NT2/D1 (cell line): ENCODE measurements at regions not wholly inside any gene's neighbourhood (a gene's known extent, or its start where the extent isn't known, plus 50 kb on each side); places are given as distances from the start of the nearest gene placed in this dataset.

ENCODE experiments used
- DNase-seq: peaks from one replicate; pipeline ENCODE4 v3.0.0-alpha.2; 2011; ENCODE audit warnings: low read depth, low spot score
- H3K27me3 ChIP-seq: 2 replicates; pipeline ENCODE4 v1.6.0; 2011; ENCODE audit warnings: mild to moderate bottlenecking; ENCODE audit not compliant: insufficient read length, insufficient read depth
- H3K36me3 ChIP-seq: 2 replicates; pipeline ENCODE4 v1.6.1; 2011; ENCODE audit warnings: mild to moderate bottlenecking, low read length, mixed read lengths; ENCODE audit not compliant: insufficient read depth, insufficient read length
- H3K4me1 ChIP-seq: 2 replicates; pipeline ENCODE4 v1.5.1; 2011; ENCODE audit not compliant: insufficient read depth, insufficient read length
- H3K4me3 ChIP-seq: 2 replicates; pipeline ENCODE4 v1.5.1; 2011; ENCODE audit warnings: low read depth; ENCODE audit not compliant: insufficient read length
- H3K9ac ChIP-seq: 2 replicates; pipeline ENCODE4 v1.6.0; 2011; ENCODE audit warnings: low read depth; ENCODE audit not compliant: insufficient read length
- H3K9me3 ChIP-seq: 2 replicates; pipeline ENCODE4 v1.5.1; 2011; ENCODE audit warnings: mild to moderate bottlenecking, low read length; ENCODE audit not compliant: insufficient read depth
- SUZ12 ChIP-seq: IDR thresholded peaks from 2 replicates; pipeline ENCODE4 v1.6.1; 2011; ENCODE audit not compliant: insufficient read length, insufficient read depth; ENCODE audit errors: extremely low read depth
- YY1 ChIP-seq: IDR thresholded peaks from 2 replicates; pipeline ENCODE4 v1.6.1; 2011; ENCODE audit not compliant: insufficient read length, insufficient read depth
- ZNF274 ChIP-seq: IDR thresholded peaks from 2 replicates; pipeline ENCODE4 v1.6.1; 2011; ENCODE audit warnings: mild to moderate bottlenecking, low read depth, low read length

DNA sequence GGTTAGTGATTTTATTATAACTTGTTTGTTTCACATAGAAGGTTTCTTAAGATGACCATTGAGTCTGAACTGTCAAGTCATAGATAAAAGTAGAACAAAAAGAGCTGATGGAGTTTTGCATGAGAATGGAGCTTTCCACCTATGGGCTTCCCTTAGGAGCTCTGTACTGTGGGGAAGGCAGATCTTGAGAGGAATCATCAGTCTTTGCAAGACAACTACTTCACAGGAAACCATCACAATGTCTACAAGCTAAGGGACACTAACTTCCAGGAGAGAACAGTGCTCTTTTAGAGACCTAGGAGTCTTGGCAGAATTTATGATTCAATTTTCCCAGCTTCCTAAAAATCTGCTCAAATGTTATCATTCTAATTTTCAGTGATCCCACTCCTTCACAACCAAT lies 78.2 kb downstream of the FBXO5 start:
- no peak overlapping the region for H3K9ac ChIP-seq
- no peaks in the 10 kb centered on the region for H3K4me1 ChIP-seq
- no peak for DNase-seq
- H3K9me3 ChIP-seq = no peaks in the 10 kb centered on the region
- no peaks in the 10 kb centered on the region for H3K27me3 ChIP-seq
- no peak for TF ChIP-seq SUZ12
- no peaks in the 10 kb centered on the region for H3K36me3 ChIP-seq
- no peak overlapping the region for H3K4me3 ChIP-seq

DNA sequence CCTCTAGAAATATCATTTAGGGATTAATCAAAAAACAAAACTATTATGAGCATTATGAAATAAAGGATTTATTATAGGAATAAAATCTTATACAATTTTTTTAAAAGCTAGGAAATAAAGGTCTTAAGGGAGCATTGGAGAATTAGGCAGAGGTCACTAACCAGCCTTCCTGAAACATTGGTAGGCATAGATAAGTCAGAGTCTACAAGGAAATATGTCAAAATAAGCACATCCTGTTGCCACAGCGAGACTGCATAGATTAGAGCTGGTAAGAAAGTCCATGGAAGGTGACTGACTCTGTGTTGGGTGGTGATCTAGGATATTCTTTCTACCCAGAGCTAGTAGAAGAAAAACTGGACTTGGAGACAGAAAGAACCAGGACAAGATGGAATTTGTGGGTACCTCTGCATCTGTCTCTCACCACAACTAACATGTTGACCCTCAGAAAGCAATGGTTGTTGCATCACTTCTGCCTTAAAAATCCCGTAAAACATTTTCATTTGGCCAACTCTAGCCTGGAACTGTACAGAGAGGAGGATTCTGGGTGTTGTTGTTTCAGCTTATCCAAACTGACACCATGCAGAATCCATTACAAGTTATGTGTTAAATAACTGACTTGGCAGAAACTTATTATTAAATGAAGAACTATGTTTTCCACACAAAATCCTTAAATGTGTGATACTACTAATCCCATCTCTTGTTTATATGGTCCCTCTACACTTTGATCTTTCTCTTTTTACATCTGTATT lies 77.1 kb downstream of the FBXO5 start:
- no peaks in the 10 kb centered on the region for H3K9me3 ChIP-seq
- H3K4me1 ChIP-seq = no peaks in the 10 kb centered on the region
- DNase-seq = no peak
- no peaks in the 10 kb centered on the region for H3K27me3 ChIP-seq
- no peaks in the 10 kb centered on the region for H3K36me3 ChIP-seq
- no peak for TF ChIP-seq SUZ12
- H3K9ac ChIP-seq = no peak overlapping the region
- H3K4me3 ChIP-seq = no peak overlapping the region

DNA sequence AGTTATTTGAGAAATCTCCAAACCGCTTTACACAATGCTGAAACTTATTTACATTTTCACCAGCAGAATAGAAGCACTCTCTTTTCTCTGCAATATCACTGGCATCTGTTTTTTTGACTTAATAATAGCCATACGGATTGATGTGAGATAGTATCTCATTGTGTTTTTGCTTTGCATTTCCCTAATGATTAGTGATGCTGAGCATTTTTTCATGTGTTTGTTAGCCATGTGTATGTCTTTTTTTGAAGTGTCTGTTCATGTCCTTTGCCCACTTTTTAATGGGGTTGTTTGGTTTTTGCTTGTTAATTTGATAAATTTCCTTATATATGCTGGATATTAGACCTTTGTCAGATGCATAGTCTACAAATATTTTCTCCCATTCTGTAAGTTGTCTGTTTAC lies 73.6 kb downstream of the FBXO5 start:
- no peaks in the 10 kb centered on the region for H3K27me3 ChIP-seq
- no peaks in the 10 kb centered on the region for H3K4me1 ChIP-seq
- no peak overlapping the region for H3K9ac ChIP-seq
- no peak for DNase-seq
- no peak overlapping the region for H3K4me3 ChIP-seq
- H3K36me3 ChIP-seq = no peaks in the 10 kb centered on the region
- TF ChIP-seq YY1 = no peak
- TF ChIP-seq ZNF274 = no peak
- no peak for TF ChIP-seq SUZ12
- no peaks in the 10 kb centered on the region for H3K9me3 ChIP-seq

DNA sequence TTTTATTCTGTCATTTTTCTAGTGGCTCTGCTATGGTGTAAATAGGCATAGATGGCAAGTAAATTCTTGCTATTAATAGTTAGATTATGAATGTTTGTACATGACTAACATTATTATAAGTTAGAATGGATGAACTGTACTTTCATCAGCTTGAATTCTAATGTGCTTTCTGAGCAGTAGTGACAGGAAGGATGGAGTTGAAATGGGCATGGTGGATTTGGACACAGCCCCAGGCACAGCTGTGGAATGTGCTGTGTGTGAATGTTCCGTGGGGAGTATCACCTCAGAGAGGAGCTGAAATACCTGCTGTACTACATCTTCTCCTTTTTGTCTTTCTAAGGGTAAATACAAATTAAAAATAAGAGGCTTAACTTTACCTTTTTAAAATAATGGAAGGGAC lies 66.8 kb downstream of the FBXO5 start:
- H3K27me3 ChIP-seq = no peaks in the 10 kb centered on the region
- H3K4me1 ChIP-seq = no peaks in the 10 kb centered on the region
- no peak overlapping the region for H3K4me3 ChIP-seq
- no peaks in the 10 kb centered on the region; the same call in 1 of the 2 replicates for H3K9me3 ChIP-seq
- H3K36me3 ChIP-seq = no peaks in the 10 kb centered on the region
- no peak for TF ChIP-seq SUZ12
- H3K9ac ChIP-seq = no peak overlapping the region
- no peak for DNase-seq

DNA sequence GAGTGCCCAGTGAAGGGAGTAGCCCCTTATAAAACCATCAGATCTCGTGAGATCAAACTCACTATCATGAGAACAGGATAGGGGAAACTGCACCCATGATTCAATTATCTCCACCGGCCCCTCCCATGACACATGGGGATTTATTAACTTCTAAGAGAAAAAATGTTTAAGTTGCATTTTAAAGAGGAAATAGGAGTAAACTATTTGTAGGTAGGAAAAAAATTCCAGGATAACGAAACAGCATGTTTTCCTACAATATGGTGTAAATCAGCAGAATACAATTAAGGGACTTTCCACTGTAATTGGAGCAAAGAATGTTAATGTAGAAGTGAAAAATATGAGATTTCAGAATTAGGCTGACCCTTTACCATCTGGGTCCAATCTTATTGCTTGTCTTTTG lies 63.9 kb downstream of the FBXO5 start:
- Histone ChIP-seq H3K9me3 (no peaks in the 10 kb centered on the region; the same call in 1 of the 2 replicates), H3K4me3 (no peak overlapping the region), H3K4me1 (no peaks in the 10 kb centered on the region), H3K9ac (no peak overlapping the region), H3K36me3 (no peaks in the 10 kb centered on the region), H3K27me3 (no peaks in the 10 kb centered on the region)
- TF ChIP-seq YY1 (no peak), ZNF274 (no peak), SUZ12 (no peak)
- no peak for DNase-seq

DNA sequence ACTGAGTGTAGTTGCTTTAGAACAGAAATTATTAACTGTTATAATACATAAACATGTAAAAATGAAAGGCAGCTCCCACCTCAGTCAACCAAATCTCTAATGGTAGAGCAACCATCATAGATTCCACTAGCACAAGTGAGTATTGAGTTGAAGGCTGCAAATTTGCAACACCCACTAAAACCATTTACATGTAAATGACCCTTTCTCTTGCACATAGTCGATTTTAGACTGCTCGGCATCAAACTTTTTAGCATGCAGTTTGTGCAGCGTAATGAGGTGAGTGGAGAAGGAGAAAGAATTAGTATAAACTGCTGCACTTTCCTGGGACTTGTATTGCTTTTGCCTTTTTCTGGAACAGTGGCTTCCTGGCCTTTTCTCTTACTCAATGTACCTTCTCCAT lies 62.8 kb downstream of the FBXO5 start:
- Histone ChIP-seq H3K36me3 (no peaks in the 10 kb centered on the region), H3K27me3 (no peaks in the 10 kb centered on the region), H3K9me3 (no peaks in the 10 kb centered on the region; the same call in 1 of the 2 replicates), H3K4me3 (no peak overlapping the region), H3K4me1 (no peaks in the 10 kb centered on the region), H3K9ac (no peak overlapping the region)
- DNase-seq = no peak
- TF ChIP-seq YY1 (no peak), ZNF274 (no peak), SUZ12 (no peak)
